GM23338 (cell line): ENCODE measurements at regions not wholly inside any gene's neighbourhood (a gene's known extent, or its start where the extent isn't known, plus 50 kb on each side); places are given as distances from the start of the nearest gene placed in this dataset.

Source experiments
- ATAC-seq: fragments of 200-7000 bp; cut with Tn5 transposase; 3 replicates; pipeline ENCODE4 v1.9.1; 2020
- DNase-seq: peaks from one replicate; pipeline ENCODE4 v3.0.0-alpha.2; 2015; ENCODE audit warnings: low spot score
- H2AFZ ChIP-seq: fragments of 200-600 bp; sonication (generic); 2 replicates; pipeline ENCODE4 v1.8.0; 2016; ENCODE audit warnings: antibody characterized with exemption, mild to moderate bottlenecking, moderate library complexity
- H3F3A ChIP-seq: fragments of 200-600 bp; sonication (generic); replicated peaks from 2 replicates; pipeline ENCODE4 v1.8.0; 2017; ENCODE audit warnings: antibody characterized with exemption, mixed run types, low read depth
- H3K27ac ChIP-seq: fragments of 200-600 bp; sonication (generic); 2 replicates; pipeline ENCODE4 v1.6.1; 2016; ENCODE audit warnings: low read depth
- H3K27me3 ChIP-seq: fragments of 200-600 bp; sonication (generic); 2 replicates; pipeline ENCODE4 v1.8.0; 2016; ENCODE audit warnings: mild to moderate bottlenecking, mixed run types, moderate library complexity; ENCODE audit not compliant: insufficient read depth
- H3K36me3 ChIP-seq: fragments of 200-600 bp; sonication (generic); 2 replicates; pipeline ENCODE4 v1.8.0; 2016; ENCODE audit warnings: mild to moderate bottlenecking; ENCODE audit not compliant: insufficient read depth
- H3K4me1 ChIP-seq: fragments of 200-600 bp; sonication (generic); 2 replicates; pipeline ENCODE4 v1.8.0; 2016; ENCODE audit warnings: mild to moderate bottlenecking, moderate library complexity; ENCODE audit not compliant: insufficient read depth
- H3K4me2 ChIP-seq: fragments of 200-600 bp; sonication (generic); 2 replicates; pipeline ENCODE4 v1.7.1; 2017; ENCODE audit warnings: mixed run types
- H3K4me3 ChIP-seq: fragments of 200-600 bp; sonication (generic); 2 replicates; pipeline ENCODE4 v1.6.1; 2016; ENCODE audit warnings: mixed run types
- H3K79me2 ChIP-seq: fragments of 200-600 bp; sonication (generic); replicated peaks from 2 replicates; pipeline ENCODE4 v1.8.0; 2017; ENCODE audit warnings: mild to moderate bottlenecking; ENCODE audit not compliant: insufficient read depth
- H3K9me2 ChIP-seq: fragments of 200-600 bp; sonication (generic); 2 replicates; pipeline ENCODE4 v1.8.0; 2017; ENCODE audit not compliant: insufficient read depth
- H4K20me1 ChIP-seq: fragments of 200-600 bp; sonication (generic); replicated peaks from 2 replicates; pipeline ENCODE4 v1.8.0; 2017; ENCODE audit warnings: mild to moderate bottlenecking; ENCODE audit not compliant: insufficient read depth
- H3K27ac Mint-ChIP-seq: 2 replicates; pipeline ENCODE4 v1.8.0; 2020; ENCODE audit warnings: inconsistent platforms, mild to moderate bottlenecking, moderate library complexity, mixed read lengths
- H3K27me3 Mint-ChIP-seq: 3 replicates; pipeline ENCODE4 v1.8.0; 2022; ENCODE audit warnings: low read depth, mild to moderate bottlenecking, moderate library complexity, mixed read lengths, inconsistent platforms; ENCODE audit not compliant: insufficient read depth, poor library complexity
- H3K36me3 Mint-ChIP-seq: 3 replicates; pipeline ENCODE4 v1.8.0; 2021; ENCODE audit warnings: low read depth, mild to moderate bottlenecking, inconsistent platforms, moderate library complexity, mixed read lengths
- H3K4me1 Mint-ChIP-seq: 3 replicates; pipeline ENCODE4 v1.8.0; 2020; ENCODE audit warnings: mild to moderate bottlenecking, inconsistent platforms, mixed read lengths
- H3K4me3 Mint-ChIP-seq: 3 replicates; pipeline ENCODE4 v1.8.0; 2021; ENCODE audit warnings: moderate library complexity, mild to moderate bottlenecking, inconsistent platforms, mixed read lengths
- H3K9me3 Mint-ChIP-seq: 3 replicates; pipeline ENCODE4 v1.8.0; 2020; ENCODE audit warnings: moderate library complexity, mild to moderate bottlenecking, inconsistent platforms, mixed read lengths
- CREB1 ChIP-seq: fragments of 250-450 bp; sonication (Bioruptor Pico); IDR thresholded peaks from 2 replicates; pipeline ENCODE4 v1.5.0; 2020; ENCODE audit warnings: low read depth, mild to moderate bottlenecking, moderate library complexity
- ETS1 ChIP-seq: IDR thresholded peaks from 2 replicates; pipeline ENCODE4 v1.6.1; 2016; ENCODE audit warnings: antibody characterized with exemption
- EZH2 ChIP-seq: fragments of 200-600 bp; sonication (generic); IDR thresholded peaks from one replicate; pipeline ENCODE4 v1.8.0; 2017; ENCODE audit warnings: antibody characterized with exemption, mild to moderate bottlenecking, low read depth; ENCODE audit not compliant: unreplicated experiment
- EZH2phosphoT487 ChIP-seq: fragments of 200-600 bp; sonication (generic); IDR thresholded peaks from one replicate; pipeline ENCODE4 v1.8.1; 2018; ENCODE audit warnings: antibody characterized with exemption; ENCODE audit not compliant: unreplicated experiment
- JUNB ChIP-seq: IDR thresholded peaks from one replicate; pipeline ENCODE4 v1.6.1; 2016; ENCODE audit warnings: antibody characterized with exemption; ENCODE audit not compliant: unreplicated experiment
- NANOG ChIP-seq: IDR thresholded peaks from 2 replicates; pipeline ENCODE4 v1.6.1; 2016; ENCODE audit warnings: antibody characterized with exemption, borderline replicate concordance
- POLR2AphosphoS5 ChIP-seq: IDR thresholded peaks from 2 replicates; pipeline ENCODE4 v1.6.1; 2016; ENCODE audit warnings: antibody characterized with exemption, low read depth
- STAT1 ChIP-seq: IDR thresholded peaks from one replicate; pipeline ENCODE4 v1.6.1; 2016; ENCODE audit warnings: antibody characterized with exemption; ENCODE audit not compliant: unreplicated experiment
- ZNF114 ChIP-seq: fragments of 250-450 bp; sonication (Bioruptor Pico); IDR thresholded peaks from 2 replicates; pipeline ENCODE4 v1.5.0; 2020; ENCODE audit warnings: mild to moderate bottlenecking, moderate library complexity
- ZNF331 ChIP-seq: fragments of 250-450 bp; sonication (Bioruptor Pico); IDR thresholded peaks from 2 replicates; pipeline ENCODE4 v1.5.0; 2020; ENCODE audit warnings: low read depth, mild to moderate bottlenecking, moderate library complexity
- TF ChIP-seq, protein P1 (sequence below): IDR thresholded peaks from one replicate; pipeline ENCODE4 v1.6.1; 2018; ENCODE audit warnings: antibody characterized with exemption; ENCODE audit not compliant: unreplicated experiment
- TF ChIP-seq, protein P2 (sequence below), 2 experiments: fragments of 200-600 bp in 1 of 2; sonication (generic) in 1 of 2; conservative IDR thresholded peaks; 2 replicates each; pipeline versions ENCODE4 v1.5.1 to v1.6.1; 2016 to 2017; ENCODE audit warnings: antibody characterized with exemption in 2 of 2, low read depth in 2 of 2, mild to moderate bottlenecking in 2 of 2, moderate library complexity in 1 of 2
- TF ChIP-seq, protein P3 (sequence below): fragments of 250-450 bp; sonication (Bioruptor Pico); IDR thresholded peaks from 2 replicates; pipeline ENCODE4 v1.5.0; 2020; ENCODE audit warnings: mild to moderate bottlenecking, moderate library complexity

GRCh38 chr1:30138891-30139290 lies 584.5 kb downstream of the MATN1 start:
- peaks cover 12% of the 10 kb centered on the region; the same call in 1 of the 2 replicates for H3K9me2 ChIP-seq
- H3K36me3 Mint-ChIP-seq, result peaks cover 10% of the 10 kb centered on the region; the same call in 2 of the 3 replicates
- no peak overlapping the region for H3K27ac ChIP-seq
- H3K9me3 Mint-ChIP-seq, result peaks cover 53% of the 10 kb centered on the region
- no peak overlapping the region for H3K4me3 Mint-ChIP-seq
- H3K4me1 Mint-ChIP-seq, result no peaks in the 10 kb centered on the region
- ATAC-seq (no peak), DNase-seq (no peak)
- no peaks in the 10 kb centered on the region for H3K4me1 ChIP-seq
- H3K4me3 ChIP-seq, result no peak overlapping the region
- no peaks in the 10 kb centered on the region for H3K27me3 ChIP-seq
- H3K27me3 Mint-ChIP-seq, result peaks cover 7% of the 10 kb centered on the region
- H4K20me1 ChIP-seq, result no peaks in the 10 kb centered on the region
- no peaks in the 10 kb centered on the region for H3K79me2 ChIP-seq
- H3K36me3 ChIP-seq, result no peaks in the 10 kb centered on the region
- H3K27ac Mint-ChIP-seq, result no peak overlapping the region
- no peaks in the 10 kb centered on the region for H3F3A ChIP-seq
- no peak overlapping the region for H2AFZ ChIP-seq
- H3K4me2 ChIP-seq, result no peak overlapping the region
- TF ChIP-seq ZNF114 (CRISPR knock-in tag) (no peak), NANOG (no peak), EZH2 (no peak), JUNB (no peak), EZH2phosphoT487 (no peak), CREB1 (CRISPR knock-in tag) (no peak), STAT1 (no peak), POLR2AphosphoS5 (no peak), ETS1 (no peak), ZNF331 (CRISPR knock-in tag) (no peak)
- TF ChIP-seq, protein P1, sequence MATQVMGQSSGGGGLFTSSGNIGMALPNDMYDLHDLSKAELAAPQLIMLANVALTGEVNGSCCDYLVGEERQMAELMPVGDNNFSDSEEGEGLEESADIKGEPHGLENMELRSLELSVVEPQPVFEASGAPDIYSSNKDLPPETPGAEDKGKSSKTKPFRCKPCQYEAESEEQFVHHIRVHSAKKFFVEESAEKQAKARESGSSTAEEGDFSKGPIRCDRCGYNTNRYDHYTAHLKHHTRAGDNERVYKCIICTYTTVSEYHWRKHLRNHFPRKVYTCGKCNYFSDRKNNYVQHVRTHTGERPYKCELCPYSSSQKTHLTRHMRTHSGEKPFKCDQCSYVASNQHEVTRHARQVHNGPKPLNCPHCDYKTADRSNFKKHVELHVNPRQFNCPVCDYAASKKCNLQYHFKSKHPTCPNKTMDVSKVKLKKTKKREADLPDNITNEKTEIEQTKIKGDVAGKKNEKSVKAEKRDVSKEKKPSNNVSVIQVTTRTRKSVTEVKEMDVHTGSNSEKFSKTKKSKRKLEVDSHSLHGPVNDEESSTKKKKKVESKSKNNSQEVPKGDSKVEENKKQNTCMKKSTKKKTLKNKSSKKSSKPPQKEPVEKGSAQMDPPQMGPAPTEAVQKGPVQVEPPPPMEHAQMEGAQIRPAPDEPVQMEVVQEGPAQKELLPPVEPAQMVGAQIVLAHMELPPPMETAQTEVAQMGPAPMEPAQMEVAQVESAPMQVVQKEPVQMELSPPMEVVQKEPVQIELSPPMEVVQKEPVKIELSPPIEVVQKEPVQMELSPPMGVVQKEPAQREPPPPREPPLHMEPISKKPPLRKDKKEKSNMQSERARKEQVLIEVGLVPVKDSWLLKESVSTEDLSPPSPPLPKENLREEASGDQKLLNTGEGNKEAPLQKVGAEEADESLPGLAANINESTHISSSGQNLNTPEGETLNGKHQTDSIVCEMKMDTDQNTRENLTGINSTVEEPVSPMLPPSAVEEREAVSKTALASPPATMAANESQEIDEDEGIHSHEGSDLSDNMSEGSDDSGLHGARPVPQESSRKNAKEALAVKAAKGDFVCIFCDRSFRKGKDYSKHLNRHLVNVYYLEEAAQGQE, result no peak
- TF ChIP-seq, protein P2, sequence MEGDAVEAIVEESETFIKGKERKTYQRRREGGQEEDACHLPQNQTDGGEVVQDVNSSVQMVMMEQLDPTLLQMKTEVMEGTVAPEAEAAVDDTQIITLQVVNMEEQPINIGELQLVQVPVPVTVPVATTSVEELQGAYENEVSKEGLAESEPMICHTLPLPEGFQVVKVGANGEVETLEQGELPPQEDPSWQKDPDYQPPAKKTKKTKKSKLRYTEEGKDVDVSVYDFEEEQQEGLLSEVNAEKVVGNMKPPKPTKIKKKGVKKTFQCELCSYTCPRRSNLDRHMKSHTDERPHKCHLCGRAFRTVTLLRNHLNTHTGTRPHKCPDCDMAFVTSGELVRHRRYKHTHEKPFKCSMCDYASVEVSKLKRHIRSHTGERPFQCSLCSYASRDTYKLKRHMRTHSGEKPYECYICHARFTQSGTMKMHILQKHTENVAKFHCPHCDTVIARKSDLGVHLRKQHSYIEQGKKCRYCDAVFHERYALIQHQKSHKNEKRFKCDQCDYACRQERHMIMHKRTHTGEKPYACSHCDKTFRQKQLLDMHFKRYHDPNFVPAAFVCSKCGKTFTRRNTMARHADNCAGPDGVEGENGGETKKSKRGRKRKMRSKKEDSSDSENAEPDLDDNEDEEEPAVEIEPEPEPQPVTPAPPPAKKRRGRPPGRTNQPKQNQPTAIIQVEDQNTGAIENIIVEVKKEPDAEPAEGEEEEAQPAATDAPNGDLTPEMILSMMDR (conservative IDR thresholded peaks at IDR 0.05; ENCODE audit: low read depth in 2 of 2), result no peak
- TF ChIP-seq, protein P3, sequence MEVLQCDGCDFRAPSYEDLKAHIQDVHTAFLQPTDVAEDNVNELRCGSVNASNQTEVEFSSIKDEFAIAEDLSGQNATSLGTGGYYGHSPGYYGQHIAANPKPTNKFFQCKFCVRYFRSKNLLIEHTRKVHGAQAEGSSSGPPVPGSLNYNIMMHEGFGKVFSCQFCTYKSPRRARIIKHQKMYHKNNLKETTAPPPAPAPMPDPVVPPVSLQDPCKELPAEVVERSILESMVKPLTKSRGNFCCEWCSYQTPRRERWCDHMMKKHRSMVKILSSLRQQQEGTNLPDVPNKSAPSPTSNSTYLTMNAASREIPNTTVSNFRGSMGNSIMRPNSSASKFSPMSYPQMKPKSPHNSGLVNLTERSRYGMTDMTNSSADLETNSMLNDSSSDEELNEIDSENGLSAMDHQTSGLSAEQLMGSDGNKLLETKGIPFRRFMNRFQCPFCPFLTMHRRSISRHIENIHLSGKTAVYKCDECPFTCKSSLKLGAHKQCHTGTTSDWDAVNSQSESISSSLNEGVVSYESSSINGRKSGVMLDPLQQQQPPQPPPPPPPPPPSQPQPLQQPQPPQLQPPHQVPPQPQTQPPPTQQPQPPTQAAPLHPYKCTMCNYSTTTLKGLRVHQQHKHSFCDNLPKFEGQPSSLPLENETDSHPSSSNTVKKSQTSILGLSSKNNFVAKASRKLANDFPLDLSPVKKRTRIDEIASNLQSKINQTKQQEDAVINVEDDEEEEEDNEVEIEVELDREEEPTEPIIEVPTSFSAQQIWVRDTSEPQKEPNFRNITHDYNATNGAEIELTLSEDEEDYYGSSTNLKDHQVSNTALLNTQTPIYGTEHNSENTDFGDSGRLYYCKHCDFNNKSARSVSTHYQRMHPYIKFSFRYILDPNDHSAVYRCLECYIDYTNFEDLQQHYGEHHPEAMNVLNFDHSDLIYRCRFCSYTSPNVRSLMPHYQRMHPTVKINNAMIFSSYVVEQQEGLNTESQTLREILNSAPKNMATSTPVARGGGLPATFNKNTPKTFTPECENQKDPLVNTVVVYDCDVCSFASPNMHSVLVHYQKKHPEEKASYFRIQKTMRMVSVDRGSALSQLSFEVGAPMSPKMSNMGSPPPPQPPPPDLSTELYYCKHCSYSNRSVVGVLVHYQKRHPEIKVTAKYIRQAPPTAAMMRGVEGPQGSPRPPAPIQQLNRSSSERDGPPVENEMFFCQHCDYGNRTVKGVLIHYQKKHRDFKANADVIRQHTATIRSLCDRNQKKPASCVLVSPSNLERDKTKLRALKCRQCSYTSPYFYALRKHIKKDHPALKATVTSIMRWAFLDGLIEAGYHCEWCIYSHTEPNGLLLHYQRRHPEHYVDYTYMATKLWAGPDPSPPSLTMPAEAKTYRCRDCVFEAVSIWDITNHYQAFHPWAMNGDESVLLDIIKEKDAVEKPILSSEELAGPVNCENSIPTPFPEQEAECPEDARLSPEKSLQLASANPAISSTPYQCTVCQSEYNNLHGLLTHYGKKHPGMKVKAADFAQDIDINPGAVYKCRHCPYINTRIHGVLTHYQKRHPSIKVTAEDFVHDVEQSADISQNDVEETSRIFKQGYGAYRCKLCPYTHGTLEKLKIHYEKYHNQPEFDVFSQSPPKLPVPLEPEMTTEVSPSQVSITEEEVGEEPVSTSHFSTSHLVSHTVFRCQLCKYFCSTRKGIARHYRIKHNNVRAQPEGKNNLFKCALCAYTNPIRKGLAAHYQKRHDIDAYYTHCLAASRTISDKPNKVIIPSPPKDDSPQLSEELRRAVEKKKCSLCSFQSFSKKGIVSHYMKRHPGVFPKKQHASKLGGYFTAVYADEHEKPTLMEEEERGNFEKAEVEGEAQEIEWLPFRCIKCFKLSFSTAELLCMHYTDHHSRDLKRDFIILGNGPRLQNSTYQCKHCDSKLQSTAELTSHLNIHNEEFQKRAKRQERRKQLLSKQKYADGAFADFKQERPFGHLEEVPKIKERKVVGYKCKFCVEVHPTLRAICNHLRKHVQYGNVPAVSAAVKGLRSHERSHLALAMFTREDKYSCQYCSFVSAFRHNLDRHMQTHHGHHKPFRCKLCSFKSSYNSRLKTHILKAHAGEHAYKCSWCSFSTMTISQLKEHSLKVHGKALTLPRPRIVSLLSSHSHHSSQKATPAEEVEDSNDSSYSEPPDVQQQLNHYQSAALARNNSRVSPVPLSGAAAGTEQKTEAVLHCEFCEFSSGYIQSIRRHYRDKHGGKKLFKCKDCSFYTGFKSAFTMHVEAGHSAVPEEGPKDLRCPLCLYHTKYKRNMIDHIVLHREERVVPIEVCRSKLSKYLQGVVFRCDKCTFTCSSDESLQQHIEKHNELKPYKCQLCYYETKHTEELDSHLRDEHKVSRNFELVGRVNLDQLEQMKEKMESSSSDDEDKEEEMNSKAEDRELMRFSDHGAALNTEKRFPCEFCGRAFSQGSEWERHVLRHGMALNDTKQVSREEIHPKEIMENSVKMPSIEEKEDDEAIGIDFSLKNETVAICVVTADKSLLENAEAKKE (CRISPR knock-in tag), result no peak
